GM23248 (cell line): ENCODE measurements at regions not wholly inside any gene's neighbourhood (a gene's known extent, or its start where the extent isn't known, plus 50 kb on each side); places are given as distances from the start of the nearest gene placed in this dataset.
A peak's percentile ranks its signal among the peaks of the same experiment; 100 is the strongest.

Experiments used
- DNase-seq: peaks from one replicate; pipeline ENCODE4 v3.0.0-alpha.2; 2015
- H2AFZ ChIP-seq: fragments of 200-600 bp; sonication (generic); 2 replicates; pipeline ENCODE4 v1.6.1; 2016; ENCODE audit warnings: antibody characterized with exemption
- H3F3A ChIP-seq: fragments of 200-600 bp; sonication (generic); 2 replicates; pipeline ENCODE4 v1.6.1; 2016; ENCODE audit warnings: mild to moderate bottlenecking, antibody characterized with exemption, mixed run types; ENCODE audit not compliant: insufficient read depth
- H3K27ac ChIP-seq: fragments of 200-600 bp; sonication (generic); 2 replicates; pipeline ENCODE4 v1.5.1; 2016; ENCODE audit warnings: mild to moderate bottlenecking
- H3K27me3 ChIP-seq: fragments of 200-600 bp; sonication (generic); replicated peaks from 2 replicates; pipeline ENCODE4 v1.6.1; 2016; ENCODE audit warnings: mild to moderate bottlenecking; ENCODE audit not compliant: insufficient read depth
- H3K36me3 ChIP-seq: fragments of 200-600 bp; sonication (generic); 2 replicates; pipeline ENCODE4 v1.6.1; 2016; ENCODE audit warnings: low read depth, mild to moderate bottlenecking
- H3K4me1 ChIP-seq: fragments of 200-600 bp; sonication (generic); 2 replicates; pipeline ENCODE4 v1.6.1; 2016; ENCODE audit warnings: mild to moderate bottlenecking; ENCODE audit not compliant: insufficient read depth
- H3K4me2 ChIP-seq: fragments of 200-600 bp; sonication (generic); one replicate; pipeline ENCODE4 v1.6.1; 2016; ENCODE audit warnings: mild to moderate bottlenecking; ENCODE audit not compliant: unreplicated experiment
- H3K4me3 ChIP-seq: fragments of 200-600 bp; sonication (generic); 2 replicates; pipeline ENCODE4 v1.5.1; 2016; ENCODE audit warnings: mild to moderate bottlenecking
- H3K79me2 ChIP-seq: fragments of 200-600 bp; sonication (generic); 2 replicates; pipeline ENCODE4 v1.6.1; 2016; ENCODE audit warnings: mild to moderate bottlenecking; ENCODE audit not compliant: insufficient read depth
- H3K9ac ChIP-seq: fragments of 200-600 bp; sonication (generic); 2 replicates; pipeline ENCODE4 v1.6.1; 2016; ENCODE audit warnings: mild to moderate bottlenecking
- H3K9me2 ChIP-seq: fragments of 200-600 bp; sonication (generic); 2 replicates; pipeline ENCODE4 v1.6.1; 2016; ENCODE audit warnings: mixed run types, mild to moderate bottlenecking, moderate library complexity; ENCODE audit not compliant: insufficient read depth
- H3K9me3 ChIP-seq: fragments of 200-600 bp; sonication (generic); one replicate; pipeline ENCODE4 v1.6.1; 2017; ENCODE audit warnings: low read depth
- H4K20me1 ChIP-seq: fragments of 200-600 bp; sonication (generic); 2 replicates; pipeline ENCODE4 v1.6.0; 2016; ENCODE audit not compliant: insufficient read depth
- EZH2 ChIP-seq: fragments of 200-600 bp; sonication (generic); IDR thresholded peaks from 2 replicates; pipeline ENCODE4 v1.6.1; 2018; ENCODE audit warnings: antibody characterized with exemption, mild to moderate bottlenecking; ENCODE audit not compliant: insufficient read depth, poor library complexity, severe bottlenecking
- EZH2phosphoT487 ChIP-seq: fragments of 200-600 bp; sonication (generic); IDR thresholded peaks from 2 replicates; pipeline ENCODE4 v1.6.1; 2018; ENCODE audit warnings: antibody characterized with exemption, moderate library complexity, mild to moderate bottlenecking, low read depth; ENCODE audit not compliant: insufficient read depth
- WGBS, 2 experiments: methylation state at CpG; one replicate each; pipeline ENCODE4 v1.1.6; 2015 to 2017; ENCODE audit warnings: low lambda C conversion rate in 2 of 2, low coverage in 1 of 2; ENCODE audit errors: missing lambda C conversion rate in 2 of 2; 5-methylcytosine and 5-hydroxymethylcytosine counted together
- in situ Hi-C: fragments of 300-500 bp; cut with MboI; formaldehyde crosslinking; loops from 2 replicates; pipeline ENCODE4 v1.15.0; 2020

- Histone ChIP-seq H2AFZ (no peak overlapping the region), H3K9ac (no peak overlapping the region), H3K4me2 (no peak overlapping the region), H3K9me2 (no peaks in the 10 kb centered on the region), H3K36me3 (no peaks in the 10 kb centered on the region), H3K27ac (no peak overlapping the region), H3K9me3 (no peaks in the 10 kb centered on the region), H3K4me3 (no peak overlapping the region), H3K79me2 (no peaks in the 10 kb centered on the region), H3K4me1 (peaks cover 4% of the 10 kb centered on the region; the same call in 1 of the 2 replicates), H3F3A (no peaks in the 10 kb centered on the region), H4K20me1 (no peaks in the 10 kb centered on the region), H3K27me3 (no peaks in the 10 kb centered on the region)
- WGBS, 2 experiments: 93 to 97% methylated on average over 12 of the region's 12 CpGs
- TF ChIP-seq EZH2phosphoT487 (no peak), EZH2 (no peak)
- in situ Hi-C loops: no loop called here
- DNase-seq: no peak
Measured at GRCh38 chr6:169315830-169316614, 62.4 kb upstream of the THBS2 start.

- no peak overlapping the region for H3K27ac ChIP-seq
- no peak for TF ChIP-seq EZH2
- no peak for TF ChIP-seq EZH2phosphoT487
- no peak overlapping the region for H2AFZ ChIP-seq
- WGBS, 2 experiments: 96 to 98% methylated on average over 19 to 22 of the region's 22 CpGs
- no peaks in the 10 kb centered on the region for H3F3A ChIP-seq
- H3K4me1 ChIP-seq: peaks cover 4% of the 10 kb centered on the region; the same call in 1 of the 2 replicates
- no peaks in the 10 kb centered on the region for H4K20me1 ChIP-seq
- no peak overlapping the region for H3K9ac ChIP-seq
- no peak overlapping the region for H3K4me3 ChIP-seq
- no peaks in the 10 kb centered on the region for H3K9me2 ChIP-seq
- DNase-seq: no peak
- H3K27me3 ChIP-seq: no peaks in the 10 kb centered on the region
- H3K79me2 ChIP-seq: no peaks in the 10 kb centered on the region
- no peaks in the 10 kb centered on the region for H3K36me3 ChIP-seq
- H3K4me2 ChIP-seq: no peak overlapping the region
- in situ Hi-C loops: no loop called here
- H3K9me3 ChIP-seq: no peaks in the 10 kb centered on the region
Measured at GRCh38 chr6:169313347-169314010, 59.8 kb upstream of the THBS2 start.

GRCh38 chr6:169312658-169313346 is 59.2 kb upstream of the THBS2 start:
- H4K20me1 ChIP-seq: no peaks in the 10 kb centered on the region
- H3K9me2 ChIP-seq: no peaks in the 10 kb centered on the region
- in situ Hi-C loops: no loop called here
- no peaks in the 10 kb centered on the region for H3K9me3 ChIP-seq
- DNase-seq: peak; percentile 77
- no peak overlapping the region for H3K9ac ChIP-seq
- H3F3A ChIP-seq: no peaks in the 10 kb centered on the region
- H3K4me1 ChIP-seq: peaks cover 4% of the 10 kb centered on the region; the same call in 1 of the 2 replicates
- H3K4me2 ChIP-seq: no peak overlapping the region
- H3K79me2 ChIP-seq: no peaks in the 10 kb centered on the region
- no peaks in the 10 kb centered on the region for H3K36me3 ChIP-seq
- no peak overlapping the region for H3K4me3 ChIP-seq
- 37 to 40% methylated on average over 14 of the region's 14 CpGs for WGBS, 2 experiments
- H3K27ac ChIP-seq: no peak overlapping the region
- TF ChIP-seq EZH2phosphoT487: no peak
- no peak for TF ChIP-seq EZH2
- no peaks in the 10 kb centered on the region for H3K27me3 ChIP-seq
- H2AFZ ChIP-seq: peak overlapping the region; percentile 33

GRCh38 chr6:169310983-169311382 is 57.3 kb upstream of the THBS2 start:
- no peak overlapping the region for H3K4me3 ChIP-seq
- H2AFZ ChIP-seq: no peak overlapping the region
- H3K27ac ChIP-seq: no peak overlapping the region
- 80 to 97% methylated on average over 2 to 3 of the region's 3 CpGs for WGBS, 2 experiments
- no peak for TF ChIP-seq EZH2phosphoT487
- no peak for TF ChIP-seq EZH2
- peaks cover 4% of the 10 kb centered on the region; the same call in 1 of the 2 replicates for H3K4me1 ChIP-seq
- in situ Hi-C loops: no loop called here
- H4K20me1 ChIP-seq: no peaks in the 10 kb centered on the region
- H3K9me2 ChIP-seq: no peaks in the 10 kb centered on the region
- H3F3A ChIP-seq: no peaks in the 10 kb centered on the region
- no peak for DNase-seq
- H3K79me2 ChIP-seq: no peaks in the 10 kb centered on the region
- no peak overlapping the region for H3K4me2 ChIP-seq
- H3K36me3 ChIP-seq: no peaks in the 10 kb centered on the region
- no peaks in the 10 kb centered on the region for H3K27me3 ChIP-seq
- no peaks in the 10 kb centered on the region for H3K9me3 ChIP-seq
- no peak overlapping the region for H3K9ac ChIP-seq
